ENCODE measurements at regions not wholly inside any gene's neighbourhood (a gene's known extent, or its start where the extent isn't known, plus 50 kb on each side); places are given as distances from the start of the nearest gene placed in this dataset.

- no peak for DNase-seq (ENCODE audit: low read depth in 4 of 4, low spot score in 2 of 4)
Measured at GRCh38 chr6:165834613-165835259, 171.7 kb upstream of the PDE10A start.

DNA sequence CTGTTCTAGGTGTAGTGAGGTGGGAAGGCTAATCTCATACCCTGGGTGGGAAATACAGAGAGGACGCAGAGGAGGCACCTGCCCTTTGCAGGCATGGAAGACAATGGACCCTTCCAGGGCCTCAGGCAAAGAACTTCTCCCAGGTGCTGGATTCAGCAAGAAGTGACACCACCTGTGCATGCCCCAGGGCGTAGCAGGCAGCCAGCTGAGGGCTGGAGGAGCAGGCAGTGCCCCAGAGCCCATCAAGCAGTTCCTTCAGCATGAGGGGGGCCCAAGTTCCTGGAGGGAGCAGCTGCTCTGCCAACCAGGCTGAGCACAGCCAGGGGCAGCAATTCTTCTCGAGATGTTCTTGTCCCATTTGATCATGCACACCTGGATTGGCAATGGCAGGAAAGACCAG, 170.3 kb upstream of the PDE10A start:
- no peak for DNase-seq (ENCODE audit: low read depth in 4 of 4, low spot score in 2 of 4)

- DNase-seq (ENCODE audit: low read depth in 4 of 4, low spot score in 2 of 4) = peak in 1 of 4 donors; percentile 68
Measured at GRCh38 chr6:165831812-165832510, 168.9 kb upstream of the PDE10A start.

DNA sequence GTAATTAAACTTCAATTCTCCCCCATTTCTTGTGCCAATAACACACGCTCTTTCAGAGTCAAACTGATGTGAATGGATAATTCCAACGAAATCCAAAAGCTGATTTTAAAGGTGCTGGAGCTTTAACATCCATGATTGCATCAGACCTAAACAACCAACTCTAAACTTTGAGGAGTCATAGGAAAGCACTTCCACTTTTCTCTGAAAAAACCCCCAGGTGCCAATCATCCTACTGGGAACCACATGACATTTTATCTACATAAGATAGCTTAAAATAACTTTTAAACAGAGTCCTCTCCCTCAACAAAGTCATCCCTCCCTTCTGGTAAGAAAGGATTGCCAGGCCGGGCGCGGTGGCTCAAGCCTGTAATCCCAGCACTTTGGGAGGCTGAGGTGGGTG, 167.7 kb upstream of the PDE10A start:
- DNase-seq (ENCODE audit: low read depth in 4 of 4, low spot score in 2 of 4) = no peak

DNA sequence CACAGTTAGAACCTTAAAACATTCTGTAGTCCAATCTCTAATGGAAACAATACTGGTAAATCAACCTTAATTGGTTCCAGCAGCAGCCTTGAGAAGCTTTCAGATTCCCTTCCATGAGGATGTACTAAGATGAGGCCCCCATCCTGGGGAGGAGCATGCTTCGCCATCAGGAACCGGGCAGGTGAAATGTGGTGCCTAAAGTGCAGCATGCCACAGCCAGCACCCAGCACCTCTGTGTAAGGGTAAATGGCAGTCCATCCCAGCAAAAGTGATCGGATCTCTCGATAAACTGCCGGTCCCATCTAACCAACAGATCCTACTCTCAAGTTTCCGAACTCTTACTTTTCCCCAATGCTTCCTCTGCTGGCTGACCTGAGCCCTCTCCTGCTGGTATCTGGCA, 166.3 kb upstream of the PDE10A start:
- no peak for DNase-seq (ENCODE audit: low read depth in 4 of 4, low spot score in 2 of 4)

- no peak for DNase-seq (ENCODE audit: low read depth in 4 of 4, low spot score in 2 of 4)
Measured at GRCh38 chr6:165827190-165827518, 164.1 kb upstream of the PDE10A start.

DNA sequence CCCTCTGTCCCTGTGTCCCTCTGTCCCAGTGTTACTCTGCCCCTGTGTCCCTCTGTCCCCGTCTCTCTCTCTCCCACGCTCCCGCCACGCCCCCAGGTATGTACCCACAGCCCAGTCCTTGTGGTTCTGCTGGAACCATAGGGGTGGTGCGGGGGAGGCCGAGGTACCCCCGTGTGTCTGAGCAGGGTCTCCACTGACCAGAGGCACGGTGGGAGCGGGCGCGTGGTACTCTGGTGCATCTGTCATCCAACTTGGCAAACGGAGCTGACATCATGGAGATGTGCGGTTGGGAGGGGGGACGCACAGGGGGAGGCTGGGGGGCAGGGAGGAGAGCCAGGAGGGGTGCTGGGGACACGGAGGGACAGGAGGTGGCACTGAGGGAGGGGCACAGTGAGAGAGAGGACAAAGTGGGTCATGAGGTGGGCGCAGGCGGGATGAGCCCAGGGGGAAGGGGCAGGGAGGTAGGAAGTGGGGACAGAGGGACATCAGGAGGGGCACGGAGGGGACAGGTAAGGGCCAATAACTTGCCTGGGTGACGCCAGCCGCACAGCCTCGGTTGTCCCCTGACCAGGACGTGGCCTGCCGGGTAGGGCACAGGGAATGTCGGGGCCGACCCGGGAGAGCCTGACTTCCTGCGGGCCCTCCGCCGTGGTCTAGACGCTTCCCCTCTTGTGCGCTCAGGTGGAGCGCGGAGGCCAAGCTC, 163.6 kb upstream of the PDE10A start:
- DNase-seq (ENCODE audit: low read depth in 4 of 4, low spot score in 2 of 4) = no peak

DNA sequence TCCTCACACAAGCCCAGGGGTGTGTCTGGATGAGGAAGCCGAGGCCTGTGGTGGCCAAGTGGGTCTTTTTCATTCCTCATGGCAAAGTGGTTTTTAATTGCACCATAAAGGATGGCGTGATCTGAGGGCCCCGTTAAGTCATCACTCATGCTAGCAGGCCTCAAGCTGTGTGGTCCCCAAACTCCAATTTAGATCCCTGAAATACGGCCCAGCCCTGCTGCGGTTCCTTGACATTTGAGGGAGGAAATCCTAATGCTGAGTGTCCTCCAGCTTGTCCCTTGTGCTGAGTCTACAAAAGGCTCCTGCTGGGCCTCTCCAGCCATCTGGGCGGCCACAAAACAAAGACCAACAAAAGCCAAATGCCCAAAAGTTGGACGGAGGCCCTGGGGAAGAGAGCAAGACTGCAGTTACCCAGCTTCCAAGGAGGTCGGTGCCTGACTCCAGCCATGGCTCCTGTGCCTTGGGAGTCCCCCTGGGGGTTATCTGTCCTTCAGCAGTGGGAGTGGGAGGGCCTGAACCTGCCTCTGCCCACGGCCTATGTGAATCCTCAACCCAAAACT, 162.3 kb upstream of the PDE10A start:
- DNase-seq (ENCODE audit: low read depth in 4 of 4, low spot score in 2 of 4) = no peak

GRCh38 chr6:165823609-165824326, 160.7 kb upstream of the PDE10A start:
- DNase-seq (ENCODE audit: low read depth in 4 of 4, low spot score in 2 of 4) = no peak

- DNase-seq (ENCODE audit: low read depth in 4 of 4, low spot score in 2 of 4) = no peak
Measured at GRCh38 chr6:165822501-165822900, 159.5 kb upstream of the PDE10A start.

DNA sequence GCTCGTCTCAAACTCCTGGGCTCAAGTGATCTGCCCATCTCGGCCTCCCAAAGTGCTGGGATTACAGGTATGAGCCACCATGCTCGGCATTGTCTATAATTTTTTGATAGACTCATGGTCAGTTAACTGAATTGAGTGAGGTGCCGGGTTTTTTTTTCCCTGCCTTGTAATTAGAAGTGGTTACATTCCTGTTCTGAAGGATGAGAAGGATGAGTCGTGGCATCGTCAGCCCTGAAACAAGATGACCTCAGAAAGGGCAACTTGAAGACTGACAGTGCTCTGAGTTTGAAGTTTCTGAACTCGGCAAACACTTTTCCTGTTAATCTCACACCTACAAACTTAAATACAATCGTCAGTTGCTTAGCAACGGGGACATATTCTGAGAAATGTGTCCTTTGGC, 158.7 kb upstream of the PDE10A start:
- no peak for DNase-seq (ENCODE audit: low read depth in 4 of 4, low spot score in 2 of 4)

DNA sequence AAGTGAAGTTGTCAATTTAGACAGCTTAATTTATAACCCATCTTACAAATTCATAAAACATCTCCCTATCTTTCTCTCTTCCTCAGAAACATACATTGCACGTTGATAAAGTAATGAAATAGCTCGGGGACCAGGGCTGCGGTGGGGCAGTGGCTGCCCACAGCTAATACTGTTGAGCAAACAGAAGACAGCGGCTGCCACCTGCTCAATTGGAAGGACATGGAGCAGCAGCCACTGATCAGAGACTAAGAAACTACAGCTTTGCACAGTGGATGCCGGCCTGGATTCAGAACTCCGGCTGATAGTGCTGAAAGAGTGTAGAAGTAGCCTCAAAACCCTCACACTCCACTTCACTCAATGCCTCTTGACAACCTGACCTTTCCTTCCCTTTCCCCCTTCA, 157.9 kb upstream of the PDE10A start:
- DNase-seq (ENCODE audit: low read depth in 4 of 4, low spot score in 2 of 4) = no peak

DNA sequence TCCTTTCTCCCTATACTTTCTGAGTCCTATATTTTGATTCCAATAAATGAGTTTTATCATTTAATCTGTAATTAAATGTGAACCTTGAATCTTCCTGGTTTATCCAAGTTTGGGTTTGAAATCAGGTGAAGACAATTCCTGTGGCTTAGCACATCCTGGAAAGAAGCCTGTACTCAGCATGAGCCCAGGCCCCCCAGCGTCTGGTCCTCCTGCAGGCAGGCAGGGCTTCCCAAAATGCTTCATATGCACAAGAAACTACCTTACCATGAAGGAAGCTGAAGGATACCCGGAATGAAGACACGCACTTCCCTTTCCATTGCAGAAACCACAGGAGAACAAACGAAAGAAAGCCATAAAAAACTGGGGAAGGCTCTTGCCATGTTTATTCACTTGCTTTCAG, 157.4 kb upstream of the PDE10A start:
- DNase-seq (ENCODE audit: low read depth in 4 of 4, low spot score in 2 of 4) = no peak

- no peak for DNase-seq (ENCODE audit: low read depth in 4 of 4, low spot score in 2 of 4)
Measured at GRCh38 chr6:165819394-165819793, 156.4 kb upstream of the PDE10A start.

DNA sequence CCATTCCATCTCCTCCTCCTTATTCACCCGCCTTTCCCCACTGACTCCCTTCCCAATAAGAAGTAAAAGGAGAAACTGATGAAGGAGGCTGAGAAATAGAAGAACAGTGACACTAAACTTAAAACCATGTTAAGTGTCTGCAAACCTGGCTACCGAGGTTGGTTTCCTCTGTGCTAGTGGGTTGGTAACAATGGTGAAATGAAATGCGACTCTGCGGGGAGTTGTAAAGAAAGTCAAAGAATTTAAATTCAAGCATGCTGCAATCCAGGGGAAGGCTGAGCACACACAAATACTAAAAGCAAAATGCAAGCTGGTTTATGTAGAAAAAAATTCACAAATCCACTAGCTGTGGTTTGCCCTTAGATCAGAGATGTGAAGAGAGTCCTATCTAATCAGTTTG, 155.2 kb upstream of the PDE10A start:
- no peak for DNase-seq (ENCODE audit: low read depth in 4 of 4, low spot score in 2 of 4)

- DNase-seq (ENCODE audit: low read depth in 4 of 4, low spot score in 2 of 4) = no peak
Measured at GRCh38 chr6:165817771-165818170, 154.7 kb upstream of the PDE10A start.

- DNase-seq (ENCODE audit: low read depth in 4 of 4, low spot score in 2 of 4) = no peak
Measured at GRCh38 chr6:165817148-165817547, 154.1 kb upstream of the PDE10A start.

DNA sequence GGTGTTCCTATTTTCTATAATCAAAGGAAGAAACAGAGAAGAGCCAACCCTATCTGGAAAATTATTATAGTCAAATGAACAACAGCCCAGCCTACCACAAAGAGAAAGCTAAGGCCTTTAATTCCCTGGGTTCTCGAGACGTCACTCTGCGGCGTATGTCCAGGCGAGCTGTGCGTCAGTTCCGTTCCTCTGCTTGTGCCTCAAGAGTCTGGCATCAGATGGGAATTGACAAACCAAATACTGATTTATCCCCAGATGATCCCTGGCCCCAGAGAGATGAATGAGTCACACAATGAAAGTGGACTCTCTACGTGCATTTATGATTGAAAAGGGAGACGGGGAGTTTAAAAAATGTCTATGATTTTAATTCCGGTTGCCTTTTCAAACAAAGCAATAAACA, 151.6 kb upstream of the PDE10A start:
- no peak for DNase-seq (ENCODE audit: low read depth in 4 of 4, low spot score in 2 of 4)

DNA sequence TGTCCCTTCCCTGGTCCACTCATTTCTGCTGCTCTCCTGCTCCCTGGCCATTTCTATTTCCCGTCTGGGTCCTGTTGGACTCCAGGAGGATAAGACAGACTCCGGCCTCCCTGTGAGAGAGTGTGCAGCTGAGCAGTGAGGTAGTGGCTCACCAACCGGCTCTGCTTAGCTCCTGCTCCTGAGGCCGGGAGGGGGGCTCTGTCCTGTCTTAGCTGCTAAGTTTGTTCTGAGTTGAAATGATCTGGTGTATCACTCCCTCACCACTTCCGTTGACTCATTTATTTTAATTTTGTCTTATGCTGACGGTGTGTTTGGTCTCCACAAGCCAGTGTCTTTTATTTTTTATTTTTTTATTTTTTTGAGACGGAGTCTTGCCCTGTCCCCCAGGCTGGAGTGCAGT, 148.5 kb upstream of the PDE10A start:
- no peak for DNase-seq (ENCODE audit: low read depth in 4 of 4, low spot score in 2 of 4)

DNA sequence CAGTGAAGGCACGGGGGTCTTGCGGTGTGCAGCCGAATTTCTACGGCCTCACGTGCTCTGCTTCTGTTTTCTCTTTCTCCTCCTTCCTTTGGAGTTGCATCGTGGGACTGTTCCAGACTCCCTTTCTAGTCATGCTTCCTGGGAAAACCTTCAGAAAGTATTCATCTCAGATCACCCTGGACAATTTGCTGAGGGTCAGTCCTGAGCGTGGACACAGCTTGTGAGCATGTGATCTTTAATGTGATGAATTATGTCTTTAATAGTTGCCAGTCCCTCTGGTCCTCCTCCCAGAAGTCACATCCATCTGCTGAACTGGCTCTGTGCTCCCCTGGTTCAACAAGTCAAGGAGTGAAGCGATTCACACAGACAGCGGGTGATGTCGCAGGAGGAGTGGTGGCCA, 145.0 kb upstream of the PDE10A start:
- no peak for DNase-seq (ENCODE audit: low read depth in 4 of 4, low spot score in 2 of 4)

DNA sequence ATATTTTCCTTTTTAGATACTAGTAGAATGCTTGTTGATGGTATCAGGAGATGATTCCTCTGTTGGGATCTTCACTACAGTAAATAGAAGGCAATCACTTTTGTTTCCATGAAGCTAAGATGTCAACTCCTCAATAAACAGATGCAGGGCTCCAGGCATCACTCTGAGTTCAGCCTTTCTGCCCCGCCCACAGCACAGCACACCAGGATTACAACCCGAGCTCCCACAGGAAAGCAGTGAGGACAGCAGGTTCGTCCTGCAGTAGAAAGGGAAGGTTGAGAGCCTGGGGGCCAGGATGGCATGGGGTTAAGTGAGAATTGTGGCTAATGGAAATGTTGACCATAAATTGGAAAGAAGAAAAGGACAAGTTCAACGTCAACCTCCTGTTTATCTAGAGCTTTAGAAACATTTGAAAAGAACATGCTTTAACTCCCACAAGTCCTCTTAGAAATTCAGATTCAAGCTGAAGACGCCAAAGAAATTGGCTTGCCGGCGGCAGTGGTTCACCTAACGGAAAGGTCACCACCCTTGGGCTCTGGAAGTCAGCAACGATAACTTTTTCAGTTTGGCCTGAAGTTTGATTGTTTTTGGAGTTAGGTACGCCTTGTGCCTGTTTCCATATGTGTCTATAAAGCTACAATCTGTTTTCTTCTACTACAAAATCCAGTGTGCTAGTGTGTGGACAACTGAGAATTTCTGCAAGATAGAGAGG, 144.4 kb upstream of the PDE10A start:
- no peak for DNase-seq (ENCODE audit: low read depth in 4 of 4, low spot score in 2 of 4)
